ENCODE measurements at regions not wholly inside any gene's neighbourhood (a gene's known extent, or its start where the extent isn't known, plus 50 kb on each side); places are given as distances from the start of the nearest gene placed in this dataset.

GRCh38 chr18:47749600-47749973 is 180.9 kb downstream of the SMAD2 start:
- Histone ChIP-seq H3K4me3 (ENCODE audit: low read depth in 2 of 2, low read length in 1 of 2) (peak overlapping the region in 1 of 2 experiments; percentile 72; a peak in 1 of 4 replicates), H2AFZ (ENCODE audit: low read depth) (no peak overlapping the region), H3K4me2 (no peak overlapping the region), H3K27ac (ENCODE audit: low read depth in 2 of 2, low read length in 1 of 2) (no peak overlapping the region), H3K9me2 (no peaks in the 10 kb centered on the region), H3K79me2 (ENCODE audit: insufficient read depth) (no peaks in the 10 kb centered on the region), H3K36me3 (replicated peaks in 1 of 2; ENCODE audit: control insufficient read depth in 1 of 2, insufficient read depth in 2 of 2, low read length in 1 of 2) (no peaks in the 10 kb centered on the region), H3F3A (replicated peaks; ENCODE audit: insufficient read depth) (no peaks in the 10 kb centered on the region), H3K9me3 (no peaks in the 10 kb centered on the region), H4K20me1 (ENCODE audit: insufficient read depth) (no peaks in the 10 kb centered on the region), H3K4me1 (ENCODE audit: control insufficient read depth in 1 of 2, insufficient read depth in 2 of 2, low read depth in 1 of 2, low read length in 1 of 2) (peaks cover 0 to 4% of the 10 kb centered on the region in 2 experiments; a peak in 1 of 4 replicates), H3K9ac (no peak overlapping the region), H3K27me3 (ENCODE audit: insufficient read depth) (no peaks in the 10 kb centered on the region)
- 85% methylated on average over 7 of the region's 7 CpGs for WGBS (ENCODE audit: low lambda C conversion rate)
- DNase-seq = no peak
- ChIA-PET CTCF (interaction anchor here (1.0 to 4.6 kb wide), 18 partner anchors 10 to 551 kb away, joined by 3 to 95 read pairs (median 6); no protein-coding TSS in a partner anchor), POLR2A (no interaction called here)
- TF ChIP-seq ZBTB33 (IDR thresholded peaks at IDR 0.05; ENCODE audit: borderline replicate concordance, low read depth) = no peak
- TF ChIP-seq TAF1 (IDR thresholded peaks at IDR 0.05; ENCODE audit: borderline replicate concordance, low read depth, low read length) = no peak
- TF ChIP-seq RXRA (IDR thresholded peaks at IDR 0.05; ENCODE audit: borderline replicate concordance, low read depth) = no peak

- H3K9me2 ChIP-seq = no peaks in the 10 kb centered on the region
- H3K36me3 ChIP-seq (replicated peaks in 1 of 2; ENCODE audit: control insufficient read depth in 1 of 2, insufficient read depth in 2 of 2, low read length in 1 of 2) = no peaks in the 10 kb centered on the region
- ChIA-PET CTCF (interaction anchor here (0.5 to 4.6 kb wide), 90 partner anchors 9 to 698 kb away, joined by 3 to 95 read pairs (median 4); partner anchors contain the start of genes HDHD2 and SKOR2), POLR2A (no interaction called here)
- peak; percentile 95 for DNase-seq
- no peaks in the 10 kb centered on the region for H3F3A ChIP-seq (replicated peaks; ENCODE audit: insufficient read depth)
- TF ChIP-seq EP300 (IDR thresholded peaks at IDR 0.05; ENCODE audit: borderline replicate concordance in 1 of 2, low read depth in 1 of 2, low read length in 1 of 2) = no peak
- no peak for TF ChIP-seq JUND (IDR thresholded peaks at IDR 0.05)
- TF ChIP-seq RFX5 (IDR thresholded peaks at IDR 0.05; ENCODE audit: low read length) = no peak
- peak; percentile 29 for TF ChIP-seq CHD2 (IDR thresholded peaks at IDR 0.05; ENCODE audit: low read length, partially characterized antibody)
- TF ChIP-seq POLR2AphosphoS5 (IDR thresholded peaks at IDR 0.05; ENCODE audit: low read depth, low read length) = no peak
- peak; percentile 97 for TF ChIP-seq SMC3 (IDR thresholded peaks at IDR 0.05; ENCODE audit: low read depth, low read length)
- TF ChIP-seq ZBTB33 (IDR thresholded peaks at IDR 0.05; ENCODE audit: borderline replicate concordance, low read depth) = no peak
- TF ChIP-seq RAD21 (IDR thresholded peaks at IDR 0.05; ENCODE audit: low read length) = peak; percentile 95
- TF ChIP-seq CTCF (IDR thresholded peaks at IDR 0.05) = peak; percentile 94
- TF ChIP-seq NRF1 (IDR thresholded peaks at IDR 0.05; ENCODE audit: low read depth, low read length) = 0 out of 2 replicates have a peak, but pooled peaks have one; percentile 16
- TF ChIP-seq RCOR1 (IDR thresholded peaks at IDR 0.05; ENCODE audit: low read length) = 0 out of 2 replicates have a peak, but pooled peaks have one; percentile 12
- H3K4me2 ChIP-seq = peak overlapping the region; percentile 84
- H3K4me3 ChIP-seq (ENCODE audit: low read depth in 2 of 2, low read length in 1 of 2) = peak overlapping the region; percentile 42 to 72
- no peaks in the 10 kb centered on the region for H3K79me2 ChIP-seq (ENCODE audit: insufficient read depth)
- H3K9me3 ChIP-seq = no peaks in the 10 kb centered on the region
- H3K9ac ChIP-seq = no peak overlapping the region
- peaks cover 0 to 4% of the 10 kb centered on the region in 2 experiments; a peak in 1 of 4 replicates for H3K4me1 ChIP-seq (ENCODE audit: control insufficient read depth in 1 of 2, insufficient read depth in 2 of 2, low read depth in 1 of 2, low read length in 1 of 2)
- H3K27ac ChIP-seq (ENCODE audit: low read depth in 2 of 2, low read length in 1 of 2) = no peak overlapping the region
- H4K20me1 ChIP-seq (ENCODE audit: insufficient read depth) = no peaks in the 10 kb centered on the region
- WGBS (ENCODE audit: low lambda C conversion rate) = 11% methylated on average over 37 of the region's 60 CpGs
- peak overlapping the region; percentile 89; the same call in 1 of the 2 replicates for H2AFZ ChIP-seq (ENCODE audit: low read depth)
- no peaks in the 10 kb centered on the region for H3K27me3 ChIP-seq (ENCODE audit: insufficient read depth)
Measured at GRCh38 chr18:47748847-47749599, 181.4 kb downstream of the SMAD2 start.

Data from SK-N-SH (cell line).